GM18517 (cell line): ENCODE measurements at regions not wholly inside any gene's neighbourhood (a gene's known extent, or its start where the extent isn't known, plus 50 kb on each side); places are given as distances from the start of the nearest gene placed in this dataset.
"Not testable (repeated sequence)": the region's sequence is repeated elsewhere in the genome, so short reads cannot be mapped to it uniquely, and the experiment has no call there.

Experiments used
- ATAC-seq: cut with Tn5 transposase; IDR thresholded peaks from one replicate; pipeline ENCODE4 v1.9.1; 2021; ENCODE audit warnings: mild to moderate bottlenecking, moderate library complexity; ENCODE audit not compliant: unreplicated experiment

DNA sequence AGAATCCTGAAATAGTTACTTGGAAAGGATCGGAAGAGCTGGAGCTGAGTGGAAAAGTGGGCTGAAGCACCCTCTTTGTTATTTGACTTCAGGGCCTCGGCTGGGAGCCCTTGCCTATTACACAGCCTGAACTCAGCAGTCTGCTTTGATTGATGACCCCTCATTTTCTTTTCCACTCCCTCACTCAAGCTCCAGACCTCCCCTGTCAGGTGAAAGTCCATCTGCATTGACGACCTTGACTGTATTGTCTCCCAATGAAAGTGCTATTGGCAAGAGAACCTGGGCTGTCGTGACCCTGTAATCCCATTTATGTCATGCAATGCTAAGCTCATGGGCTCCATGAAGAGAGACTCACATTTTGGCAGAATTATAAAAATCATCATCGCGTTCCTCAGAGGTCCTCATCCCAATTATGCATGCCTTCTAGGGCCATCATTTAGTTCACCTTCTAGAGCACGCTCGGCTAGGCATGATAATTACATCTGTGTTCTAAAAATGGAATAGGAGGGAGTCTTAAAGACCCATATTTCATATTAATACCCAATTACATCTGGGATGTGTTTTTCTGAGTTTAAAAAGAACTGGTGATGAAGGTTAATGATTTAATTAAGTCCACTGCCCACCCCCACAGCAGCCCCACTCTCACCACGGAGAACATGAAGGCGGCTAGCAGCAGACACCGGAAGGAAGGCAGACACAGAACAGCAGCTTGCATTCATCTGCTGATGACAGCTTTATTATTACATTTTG, 472.5 kb downstream of the PID1 start:
- ATAC-seq = no peak

DNA sequence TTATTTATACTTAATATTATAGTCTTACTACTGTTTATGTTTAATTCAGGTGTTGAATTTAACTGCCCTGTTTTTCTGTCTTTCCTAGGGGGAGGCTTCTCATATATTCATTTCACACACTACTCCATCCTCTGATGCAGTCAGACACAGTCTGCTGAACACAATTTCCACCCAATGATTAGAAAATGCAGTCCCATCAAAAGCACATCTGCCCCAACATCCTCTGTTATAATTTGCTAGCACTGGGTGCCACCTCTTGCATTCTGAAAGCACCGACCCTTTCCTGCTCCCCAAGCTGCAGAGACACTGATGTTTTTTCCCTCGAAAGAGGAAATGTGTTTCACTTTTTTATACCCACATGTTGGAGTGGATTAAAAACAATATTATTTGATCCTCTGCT, 474.7 kb downstream of the PID1 start:
- no peak for ATAC-seq

DNA sequence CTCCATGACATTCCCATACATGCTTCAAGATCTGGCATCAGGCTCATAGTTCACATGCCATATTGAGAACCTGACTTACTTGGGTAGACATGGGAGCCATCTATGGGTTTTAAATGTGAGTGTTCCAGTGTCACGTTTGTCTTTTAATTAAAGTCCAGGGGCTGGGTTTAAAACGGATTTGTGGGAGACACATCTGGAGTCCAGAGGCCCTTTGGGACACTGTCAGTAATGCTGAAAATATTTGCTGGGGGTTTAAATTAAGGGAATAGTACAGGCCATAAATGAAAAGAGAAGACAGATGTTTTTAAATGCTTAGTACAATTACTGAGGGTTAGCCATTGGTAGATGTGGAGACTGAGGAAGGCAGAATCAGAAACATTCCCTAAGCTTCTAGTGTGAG, 478.0 kb downstream of the PID1 start:
- no peak for ATAC-seq

DNA sequence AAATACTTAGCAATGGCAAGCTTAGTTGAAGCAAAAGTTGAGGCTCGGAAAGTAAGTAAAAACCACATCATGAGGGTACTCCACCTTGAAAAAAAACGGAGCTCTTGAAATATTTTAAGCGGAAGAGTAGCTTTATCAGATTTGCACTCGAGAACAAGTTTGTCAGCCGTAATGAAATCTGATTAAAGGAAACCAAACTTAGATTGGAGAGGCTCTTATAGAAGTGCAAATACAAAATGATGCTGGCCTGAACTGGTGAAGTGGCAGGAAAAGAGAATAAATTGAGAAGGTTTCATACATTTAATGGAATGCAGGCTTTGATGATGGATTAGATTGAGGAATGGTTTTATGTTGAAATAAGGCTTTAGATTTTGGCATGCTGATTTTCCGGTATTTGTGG, 484.2 kb downstream of the PID1 start:
- ATAC-seq = no peak

DNA sequence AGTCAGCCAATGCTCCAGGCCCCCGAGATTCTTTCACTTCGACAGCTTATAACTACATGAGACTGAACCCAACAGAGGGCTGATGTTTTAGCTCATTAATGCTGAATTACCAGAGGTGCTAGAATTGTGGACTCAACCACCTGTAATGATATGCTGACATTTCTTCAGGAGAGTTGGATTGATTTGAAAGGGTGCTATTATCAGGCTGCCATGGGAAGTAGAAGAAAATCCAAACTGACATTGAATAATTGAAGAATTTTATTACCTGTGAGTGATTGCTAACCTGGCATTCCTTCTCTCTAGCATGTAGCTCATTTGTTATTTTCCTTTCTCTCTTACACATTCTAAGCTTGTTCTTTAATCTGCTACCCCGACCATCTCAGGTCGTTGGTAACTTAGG, 488.8 kb downstream of the PID1 start:
- no peak for ATAC-seq

DNA sequence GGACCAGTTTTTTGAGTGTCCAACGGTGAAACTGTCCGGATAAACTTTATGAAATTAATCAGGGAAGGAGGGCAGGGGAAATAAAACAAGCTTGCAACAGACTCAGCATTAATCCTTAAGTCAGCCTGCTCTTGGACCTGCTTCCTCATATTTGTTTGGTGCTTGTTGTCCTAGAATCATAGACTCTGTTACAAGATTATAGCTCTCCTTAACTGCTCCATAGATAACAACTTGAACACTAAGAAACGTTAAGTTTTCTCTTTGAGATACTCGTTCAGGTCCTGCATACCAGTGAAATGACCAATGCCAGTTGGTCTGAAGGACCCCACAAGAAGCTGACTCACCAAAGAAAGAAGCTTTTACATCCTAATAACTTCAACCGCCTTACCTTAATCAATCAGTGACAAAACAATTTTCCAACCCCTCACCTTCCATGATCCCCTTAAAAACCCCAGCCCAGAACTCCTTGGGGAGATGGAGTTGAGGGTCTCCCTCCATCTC, 493.2 kb downstream of the PID1 start:
- ATAC-seq = no peak

DNA sequence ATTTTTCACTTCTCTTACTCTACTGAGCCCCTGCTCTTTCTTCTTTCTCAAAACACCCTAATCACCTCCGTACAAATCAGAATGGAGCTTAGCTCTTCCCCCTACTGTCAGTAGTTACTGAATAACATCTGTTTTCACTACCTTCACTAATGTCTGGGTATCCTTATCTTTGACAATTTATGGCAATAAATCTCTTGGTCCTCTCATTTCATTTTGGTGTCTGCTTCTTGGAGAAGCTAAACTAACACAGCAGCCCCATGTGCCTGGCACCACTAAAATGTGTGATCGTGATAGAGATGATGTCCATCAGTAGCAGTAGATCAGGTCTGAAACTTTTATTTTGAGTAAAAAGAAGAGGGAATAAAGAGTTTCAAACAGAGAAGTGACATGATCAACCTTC, 496.5 kb downstream of the PID1 start:
- no peak for ATAC-seq

DNA sequence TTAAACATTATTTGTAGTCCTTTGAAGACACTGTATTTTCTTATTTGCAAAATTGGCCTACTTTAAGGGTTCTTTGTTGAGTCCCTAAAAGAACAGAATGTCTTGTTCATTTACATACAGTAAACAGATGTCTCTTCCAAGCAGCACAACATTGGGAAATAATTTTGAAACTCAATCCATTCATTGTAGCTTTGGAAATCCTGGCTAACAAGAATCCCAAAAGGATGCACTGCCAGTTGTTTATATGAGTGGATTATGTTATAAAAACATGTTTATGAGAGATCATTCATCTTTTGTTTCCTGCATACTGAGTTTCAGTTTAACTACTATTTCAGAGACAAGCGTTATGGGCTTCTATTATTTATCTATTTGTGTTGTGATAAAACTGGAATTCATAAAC, 499.3 kb downstream of the PID1 start:
- ATAC-seq = no peak

DNA sequence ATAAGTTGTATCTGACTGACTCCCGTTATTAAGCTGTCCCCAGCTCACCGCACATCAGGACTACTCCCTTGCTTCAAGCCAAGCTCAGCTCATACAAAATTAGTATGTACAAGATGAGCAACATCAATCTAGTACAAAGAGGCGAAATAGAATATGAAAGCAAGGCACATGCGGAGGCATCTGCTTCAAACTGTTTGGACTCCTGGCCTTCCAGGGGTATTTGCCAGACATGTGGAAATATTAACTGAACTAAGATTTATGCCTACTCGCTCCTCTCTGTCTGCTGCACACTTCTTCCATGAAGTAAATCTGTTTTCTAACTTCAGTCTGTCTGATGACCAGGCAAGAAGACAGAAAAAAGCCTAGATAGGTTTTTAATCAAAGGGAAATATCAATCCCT, 499.8 kb downstream of the PID1 start:
- no peak for ATAC-seq

DNA sequence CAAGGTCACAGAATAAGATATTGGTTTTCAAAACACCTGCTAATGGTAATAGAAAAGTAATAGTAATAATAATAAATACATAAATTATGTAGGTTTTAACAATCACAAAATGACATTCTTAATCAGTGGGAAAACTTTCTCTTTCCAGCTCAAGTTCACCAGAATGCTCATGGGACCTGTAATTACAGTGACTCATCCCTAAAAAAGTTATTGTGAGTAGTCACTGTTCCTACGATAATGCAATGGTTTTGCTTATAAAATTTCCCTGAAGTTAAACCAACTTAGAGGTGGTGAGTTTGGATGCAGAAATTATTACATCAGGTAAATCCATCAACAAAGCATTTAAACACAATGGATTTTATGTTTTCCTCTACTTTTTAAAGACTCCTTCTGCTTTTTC, 502.3 kb downstream of the PID1 start:
- ATAC-seq = no peak

DNA sequence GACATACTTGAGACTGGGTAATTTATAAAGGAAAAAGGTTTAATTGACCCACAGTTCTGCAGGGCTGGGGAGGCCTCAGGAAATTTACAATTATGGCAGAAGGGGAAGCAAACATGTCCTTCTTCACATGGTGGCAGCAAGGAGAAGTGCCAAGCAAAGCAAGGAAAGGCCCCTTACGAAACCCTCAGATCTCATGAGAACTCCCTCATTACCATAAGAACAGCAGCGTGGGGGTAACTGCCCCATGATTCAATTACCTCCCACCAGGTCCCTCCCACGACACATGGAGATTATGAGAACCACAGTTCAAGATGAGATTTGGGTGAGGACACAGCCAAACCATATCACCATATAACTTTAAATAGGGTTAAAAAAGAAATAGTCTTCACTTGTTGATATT, 502.9 kb downstream of the PID1 start:
- not testable (repeated sequence) for ATAC-seq

DNA sequence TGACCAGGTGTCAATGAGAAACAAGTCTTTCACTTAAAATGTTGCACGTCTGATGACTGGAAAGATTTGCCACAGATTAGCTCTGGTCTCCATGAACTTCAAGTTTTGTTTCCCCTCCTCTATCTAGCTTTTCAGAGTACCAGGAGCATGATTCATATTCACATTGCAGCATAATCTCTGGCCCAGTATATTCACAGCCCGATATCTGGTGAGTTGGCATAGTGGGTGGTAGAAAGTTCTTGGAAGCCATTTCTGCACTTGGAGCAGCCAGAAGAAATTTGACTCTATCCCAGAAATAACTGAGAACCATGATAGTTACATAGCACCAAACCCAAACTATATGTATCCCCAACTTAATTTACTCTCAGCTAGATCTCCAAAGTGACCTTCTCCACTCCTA, 503.9 kb downstream of the PID1 start:
- ATAC-seq = no peak

DNA sequence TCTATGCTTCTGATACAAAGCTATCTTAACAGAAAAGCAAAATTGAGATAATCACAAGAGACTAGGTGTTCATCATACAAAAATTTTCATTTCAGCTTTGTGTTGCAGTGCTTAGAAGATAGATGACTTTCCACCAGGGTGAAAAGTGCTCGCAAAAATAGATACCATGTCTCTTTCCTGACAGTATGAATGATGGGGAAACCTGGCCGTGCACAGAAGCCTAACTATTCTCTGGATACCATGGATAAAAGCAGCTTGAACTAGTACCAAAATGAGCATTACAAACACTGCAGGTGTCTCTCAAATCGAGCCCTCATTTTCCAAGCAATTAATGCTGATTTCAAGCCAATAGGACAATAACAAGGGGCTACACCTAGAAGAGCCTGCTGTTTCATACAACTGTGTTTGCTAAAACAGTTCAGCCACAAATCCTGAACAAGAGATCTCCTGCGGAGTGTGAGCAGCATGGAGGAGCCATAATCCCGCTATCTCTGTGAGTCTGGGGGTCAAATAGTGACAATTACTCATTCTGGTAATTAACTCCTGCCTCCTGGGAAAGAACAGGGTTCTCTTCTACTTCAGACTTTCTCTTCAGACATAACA, 507.6 kb downstream of the PID1 start:
- ATAC-seq = no peak

DNA sequence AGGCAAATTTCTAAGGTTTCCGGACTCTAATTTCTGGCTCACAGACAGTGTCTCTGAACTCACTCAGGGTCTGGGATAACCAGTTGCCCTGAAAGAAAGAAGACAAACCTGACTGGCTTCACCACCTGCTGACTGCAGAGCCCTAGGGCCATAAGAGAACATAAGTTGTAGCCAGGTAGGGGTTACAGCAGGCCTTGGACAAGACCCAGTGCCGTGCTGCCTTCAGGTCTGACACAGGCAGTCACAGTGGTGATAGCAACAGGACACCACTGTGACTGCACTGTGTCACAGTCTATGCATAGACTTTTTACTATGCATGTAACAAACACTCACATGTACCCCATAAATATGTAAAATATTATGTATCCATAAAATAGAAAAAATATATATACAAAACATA, 508.5 kb downstream of the PID1 start:
- no peak for ATAC-seq

DNA sequence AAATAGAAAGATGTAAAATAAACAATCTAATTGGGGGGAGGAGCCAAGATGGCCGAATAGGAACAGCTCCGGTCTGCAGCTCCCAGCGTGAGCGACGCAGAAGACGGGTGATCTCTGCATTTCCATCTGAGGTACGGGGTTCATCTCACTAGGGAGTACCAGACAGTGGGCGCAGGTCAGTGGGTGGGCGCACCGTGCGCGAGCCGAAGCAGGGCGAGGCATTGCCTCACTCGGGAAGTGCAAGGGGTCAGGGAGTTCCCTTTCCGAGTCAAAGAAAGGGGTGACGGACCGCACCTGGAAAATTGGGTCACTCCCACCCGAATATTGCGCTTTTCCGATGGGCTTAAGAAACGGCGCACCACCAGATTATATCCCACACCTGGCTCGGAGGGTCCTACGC, 515.4 kb downstream of the PID1 start:
- ATAC-seq = not testable (repeated sequence)

DNA sequence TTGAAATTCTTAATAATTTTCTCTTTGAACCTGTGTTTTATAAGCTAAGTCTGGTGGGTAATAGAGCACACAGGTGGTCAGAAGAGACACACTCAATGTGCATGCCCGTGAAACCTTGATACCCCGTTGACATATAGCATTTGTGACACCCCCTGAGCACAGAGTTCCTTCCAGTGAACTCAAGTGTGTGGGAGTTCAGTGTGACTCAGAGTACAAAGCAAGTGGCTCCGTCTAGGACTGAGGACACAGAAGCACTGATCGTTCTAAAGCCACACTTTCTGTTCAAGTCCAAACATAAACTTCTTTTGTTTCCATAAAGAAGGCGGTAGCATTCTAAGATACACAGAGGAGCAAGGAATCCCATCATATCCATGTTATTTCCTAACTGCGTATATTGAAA, 523.6 kb downstream of the PID1 start:
- no peak for ATAC-seq

DNA sequence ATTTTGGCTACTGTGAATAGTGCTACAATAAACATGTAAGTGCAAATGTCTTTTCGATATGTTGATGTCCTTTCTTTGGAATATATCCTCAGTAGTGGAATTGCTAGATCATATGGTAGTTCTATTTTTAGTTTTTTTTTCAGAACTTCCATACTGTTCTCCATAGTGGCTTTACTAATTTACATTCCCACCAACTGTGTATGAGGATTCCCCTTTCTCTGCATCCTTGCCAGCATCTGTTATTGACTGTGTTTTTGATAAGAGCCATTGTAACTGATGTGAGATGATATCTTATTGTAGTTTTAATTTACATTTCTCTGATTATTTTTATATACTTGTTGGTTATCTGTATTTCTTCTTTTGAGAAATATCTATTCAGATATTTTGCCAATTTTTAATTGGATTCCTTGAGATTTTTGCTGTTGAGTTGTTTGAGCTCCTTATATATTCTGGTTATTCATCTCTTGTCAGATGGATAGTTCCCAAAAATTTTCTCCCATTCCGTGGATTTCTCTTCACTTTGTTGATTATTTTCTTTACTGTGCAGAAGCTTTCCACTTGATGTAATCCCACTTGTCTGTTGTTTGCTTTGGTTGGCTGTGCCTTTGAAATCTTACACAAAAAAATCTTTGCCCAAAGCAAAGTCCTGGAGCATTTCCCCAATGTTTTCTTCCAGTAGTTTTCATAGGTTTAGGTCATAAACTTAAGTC, 532.3 kb downstream of the PID1 start:
- ATAC-seq = no peak

DNA sequence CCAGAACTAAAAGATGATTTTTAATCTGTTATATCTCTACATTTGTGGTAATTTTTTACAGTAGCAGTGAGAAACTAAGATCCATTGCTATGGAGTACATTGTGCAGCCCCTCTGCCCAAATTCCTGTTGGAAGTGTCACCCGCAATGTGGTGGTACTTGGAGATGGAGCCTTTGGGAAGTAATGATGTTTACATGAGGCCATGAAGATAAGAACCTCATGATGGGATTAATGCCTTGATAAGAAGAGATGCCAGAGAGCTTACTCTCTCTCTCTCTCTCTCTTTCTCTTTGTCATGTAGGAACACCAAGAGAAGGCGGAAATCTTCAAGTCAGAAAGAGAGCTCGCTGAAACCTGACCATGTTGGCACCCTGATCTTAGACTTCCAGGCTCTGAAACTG, 535.4 kb downstream of the PID1 start:
- ATAC-seq = no peak

DNA sequence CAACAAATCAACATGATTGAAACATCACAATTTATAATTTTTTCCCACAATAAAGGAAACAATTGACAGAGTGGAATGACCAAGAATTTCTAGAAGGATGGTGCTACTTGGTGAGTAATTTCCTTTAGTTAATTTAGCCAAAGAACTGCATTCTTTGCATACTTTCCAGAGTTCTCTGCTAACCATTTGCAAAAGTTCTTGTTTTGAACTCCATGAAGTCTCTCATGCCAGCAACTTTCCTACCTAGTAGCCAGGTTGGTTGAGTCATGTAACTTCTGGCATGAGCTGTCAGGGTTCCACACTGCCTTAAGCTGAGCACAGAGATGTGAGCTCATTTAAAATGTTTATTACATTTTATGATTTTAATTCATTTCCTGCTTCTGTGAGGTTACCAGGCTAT, 539.6 kb downstream of the PID1 start:
- ATAC-seq = no peak

DNA sequence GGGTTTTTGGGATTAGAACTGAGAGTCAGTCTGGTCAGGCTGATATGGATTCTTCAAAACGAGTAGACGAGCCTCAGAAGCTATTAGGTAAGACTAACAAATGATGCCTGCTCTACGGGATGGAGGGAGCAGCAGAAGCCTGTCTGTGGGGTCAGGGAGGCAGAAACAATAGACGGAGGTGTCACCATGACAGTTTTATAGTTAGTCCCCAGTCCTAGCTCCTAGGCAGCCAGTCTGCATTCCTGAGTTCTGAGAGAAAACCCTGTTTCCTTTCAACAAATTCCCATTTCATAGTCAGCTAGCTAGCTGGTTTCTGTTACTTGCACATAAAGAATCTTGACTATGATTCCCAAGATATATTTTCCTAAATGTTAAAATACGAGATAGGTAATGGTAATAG, 542.1 kb downstream of the PID1 start:
- ATAC-seq = no peak

DNA sequence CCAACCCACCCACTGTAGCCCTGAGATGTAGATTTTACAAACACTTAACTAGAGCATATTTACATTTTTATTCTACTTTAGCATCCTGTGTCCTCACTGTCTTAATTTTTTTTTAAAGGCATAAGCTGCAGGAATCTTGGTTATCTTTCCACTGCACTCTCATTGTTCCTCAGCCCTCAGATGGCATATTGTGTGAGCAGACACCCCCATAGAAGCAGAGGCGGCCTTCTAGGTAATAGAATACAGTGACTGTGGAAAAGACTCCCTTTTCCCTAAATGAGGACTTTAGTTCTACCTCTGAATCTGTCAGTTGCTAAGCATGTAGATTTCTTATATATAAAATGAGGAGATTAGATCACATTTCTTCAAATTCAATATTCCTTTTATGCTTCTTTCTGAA, 543.5 kb upstream of the SPHKAP start:
- ATAC-seq = no peak

DNA sequence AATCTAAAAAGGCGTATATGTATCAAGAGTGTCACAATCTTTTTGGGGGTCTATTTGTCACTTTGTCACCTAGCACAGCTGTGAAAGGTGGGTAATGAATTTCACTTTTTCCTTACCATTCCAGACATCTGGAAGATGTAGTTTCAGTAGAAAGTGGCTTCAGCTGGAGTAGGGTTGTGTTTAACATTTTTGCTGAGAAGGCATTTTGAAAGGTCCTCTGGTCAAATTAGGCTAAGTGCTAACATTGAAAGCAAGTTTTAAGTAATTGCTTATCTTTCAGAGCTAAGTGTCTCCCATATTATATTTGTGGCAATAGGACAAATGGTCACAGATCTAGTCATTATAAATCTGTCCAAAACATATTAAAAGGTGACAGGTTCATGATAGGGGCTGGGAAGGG, 542.1 kb upstream of the SPHKAP start:
- ATAC-seq = no peak
